GM12878 (cell line): ENCODE measurements at regions not wholly inside any gene's neighbourhood (a gene's known extent, or its start where the extent isn't known, plus 50 kb on each side); places are given as distances from the start of the nearest gene placed in this dataset.

ENCODE experiments used
- ATAC-seq: fragments of 200-7000 bp; cut with Tn5 transposase; 3 replicates; pipeline ENCODE4 v1.9.1; 2020; ENCODE audit warnings: mild to moderate bottlenecking, moderate library complexity
- BruUV-seq: library from RNA; stranded (reverse); fragments of 400-500 nt; replicated peaks from 2 replicates; lab custom pipeline; 2021; lab: Mats Ljungman, UMichigan
- CTCF ChIA-PET: fragments of 300-600 bp; sonication (Branson Sonifier 250); formaldehyde crosslinking; extraction: SDS; loops from one replicate; lab custom pipeline; 2021; ENCODE audit warnings: inconsistent platforms; lab: Yijun Ruan, JAX
- POLR2A ChIA-PET: fragments of 350-600 bp; formaldehyde crosslinking; extraction: SDS; loops from one replicate; lab custom pipeline; 2021; ENCODE audit warnings: inconsistent platforms; lab: Charles Lee
- RAD21 ChIA-PET: fragments of 300-600 bp; sonication (Branson Sonifier 250); formaldehyde crosslinking; loops from one replicate; lab custom pipeline; 2023; ENCODE audit warnings: antibody characterized with exemption; ENCODE audit not compliant: unreplicated experiment; lab: Charles Lee
- SMC1A ChIA-PET: fragments of 300-600 bp; sonication (Branson Sonifier 250); formaldehyde crosslinking; loops from one replicate; lab custom pipeline; 2023; ENCODE audit not compliant: unreplicated experiment, uncharacterized antibody; lab: Charles Lee
- DNase-seq: peaks from one replicate; pipeline ENCODE4 v3.0.0-alpha.2; 2011; ENCODE audit warnings: low read depth, low spot score
- FAIRE-seq: peaks from 3 replicates; lab custom pipeline; 2011; peaks lifted over from hg19 to GRCh38; lab: Jason Lieb, UNC
- H2AFZ ChIP-seq: 2 replicates; pipeline ENCODE4 v1.6.0; 2011; ENCODE audit warnings: low read depth, low read length, control low read depth; ENCODE audit not compliant: control insufficient read depth
- H3K27ac ChIP-seq: 2 replicates; pipeline ENCODE4 v1.5.1; 2011; ENCODE audit warnings: control low read depth; ENCODE audit not compliant: control insufficient read depth, insufficient read depth
- H3K27me3 ChIP-seq, 2 experiments: replicated peaks in 1 of 2; 2 replicates each; pipeline versions ENCODE4 v1.6.0 to v1.6.1; 2011; ENCODE audit warnings: low read length in 1 of 2; ENCODE audit not compliant: control insufficient read depth in 2 of 2, insufficient read depth in 2 of 2
- H3K36me3 ChIP-seq, 2 experiments: 2 replicates each; pipeline ENCODE4 v1.5.1; 2011; ENCODE audit warnings: low read length in 1 of 2; ENCODE audit not compliant: control insufficient read depth in 2 of 2, insufficient read depth in 2 of 2
- H3K4me1 ChIP-seq: 2 replicates; pipeline ENCODE4 v1.6.1; 2011; ENCODE audit warnings: mild to moderate bottlenecking, low read length, moderate library complexity, mixed read lengths; ENCODE audit not compliant: control insufficient read depth, insufficient read depth
- H3K4me2 ChIP-seq: 2 replicates; pipeline ENCODE4 v1.6.0; 2011; ENCODE audit warnings: control low read depth; ENCODE audit not compliant: control insufficient read depth, insufficient read depth
- H3K4me3 ChIP-seq: fragments of 200-600 bp; sonication (generic); 2 replicates; pipeline ENCODE4 v1.5.1; 2016
- H3K79me2 ChIP-seq: 2 replicates; pipeline ENCODE4 v1.6.0; 2011; ENCODE audit warnings: low read length; ENCODE audit not compliant: control insufficient read depth, insufficient read depth
- H3K9ac ChIP-seq: 2 replicates; pipeline ENCODE4 v1.8.0; 2011; ENCODE audit warnings: low read length, control low read depth, mixed read lengths; ENCODE audit not compliant: control insufficient read depth, insufficient read depth
- H3K9me3 ChIP-seq: replicated peaks from 3 replicates; pipeline ENCODE4 v1.5.1; 2011; ENCODE audit warnings: mild to moderate bottlenecking, low read length; ENCODE audit not compliant: control insufficient read depth, insufficient read depth
- H4K20me1 ChIP-seq: 2 replicates; pipeline ENCODE4 v1.6.0; 2011; ENCODE audit not compliant: control insufficient read depth, insufficient read depth
- CEBPZ ChIP-seq: fragments of 150-350 bp; IDR thresholded peaks from 2 replicates; pipeline ENCODE4 v1.6.1; 2016; ENCODE audit warnings: low read depth, low read length
- CHD2 ChIP-seq: IDR thresholded peaks from 2 replicates; pipeline ENCODE4 v1.6.1; 2011; ENCODE audit warnings: low read depth, low read length, improper control_type of control experiment, borderline replicate concordance
- E2F8 ChIP-seq: fragments of 450-650 bp; IDR thresholded peaks from 2 replicates; pipeline ENCODE4 v1.6.1; 2018; ENCODE audit warnings: mild to moderate bottlenecking, low read depth, moderate library complexity; ENCODE audit not compliant: partially characterized antibody
- GABPA ChIP-seq: IDR thresholded peaks from 2 replicates; pipeline ENCODE4 v1.6.1; 2014; ENCODE audit warnings: antibody characterized with exemption, low read depth, mild to moderate bottlenecking, inconsistent platforms
- MTA2 ChIP-seq: fragments of 450-650 bp; IDR thresholded peaks from 2 replicates; pipeline ENCODE4 v1.6.1; 2016; ENCODE audit warnings: low read depth, mild to moderate bottlenecking, moderate library complexity
- POU2F2 ChIP-seq: IDR thresholded peaks from 3 replicates; pipeline ENCODE4 v1.6.1; 2011; ENCODE audit warnings: low read depth, mild to moderate bottlenecking, low read length, borderline replicate concordance
- USF1 ChIP-seq: IDR thresholded peaks from 2 replicates; pipeline ENCODE4 v1.6.1; 2011; ENCODE audit warnings: borderline replicate concordance, low read depth, mild to moderate bottlenecking, moderate library complexity, mixed read lengths, low read length; ENCODE audit not compliant: insufficient read depth; ENCODE audit errors: extremely low read length
- WGBS: methylation state at CpG from one replicate; pipeline ENCODE4 v1.1.6; 2016; ENCODE audit warnings: low lambda C conversion rate; ENCODE audit not compliant: insufficient replicate concordance, insufficient coverage; ENCODE audit errors: missing lambda C conversion rate; 5-methylcytosine and 5-hydroxymethylcytosine counted together
- in situ Hi-C: fragments of 300-500 bp; cut with MboI; formaldehyde crosslinking; loops from 9 replicates; pipeline ENCODE4 v1.14.3; 2018; ENCODE audit warnings: mixed read lengths
- intact Hi-C: fragments of 100-400 bp; cut with micrococcal nuclease; formaldehyde crosslinking; loops from one replicate; pipeline ENCODE4 v1.14.2; 2022; ENCODE audit not compliant: unreplicated experiment

- no peaks in the 10 kb centered on the region for H3K36me3 ChIP-seq
- no TSS peak for BruUV-seq
- no peak overlapping the region for H3K9ac ChIP-seq
- no peaks in the 10 kb centered on the region for H3K27me3 ChIP-seq
- RAD21 ChIA-PET: no interaction called here
- no peak overlapping the region for H3K4me3 ChIP-seq
- H3K9me3 ChIP-seq: no peaks in the 10 kb centered on the region
- POLR2A ChIA-PET: no interaction called here
- H3K27ac ChIP-seq: no peak overlapping the region
- WGBS: 16% methylated on average over 4 of the region's 4 CpGs
- H3K4me1 ChIP-seq: no peaks in the 10 kb centered on the region
- in situ Hi-C loops (no loop called here), intact Hi-C loops (no loop called here)
- SMC1A ChIA-PET: interaction anchor here (1.1 kb wide), 1 partner anchor 11 kb away, joined by 3 read pairs; no protein-coding TSS in a partner anchor
- FAIRE-seq (no peak), ATAC-seq (no peak), DNase-seq (no peak)
- no peak overlapping the region for H2AFZ ChIP-seq
- no peaks in the 10 kb centered on the region for H4K20me1 ChIP-seq
- no peak overlapping the region for H3K4me2 ChIP-seq
- no peak for TF ChIP-seq USF1
- no peak for TF ChIP-seq POU2F2
- TF ChIP-seq MTA2: no peak
- no peak for TF ChIP-seq GABPA
- no peak for TF ChIP-seq CHD2
- CTCF ChIA-PET: no interaction called here
- H3K79me2 ChIP-seq: no peaks in the 10 kb centered on the region
Observed at GRCh38 chr10:20641605-20642004, 255.5 kb downstream of the NEBL start.

- DNase-seq: no peak
- no peak for TF ChIP-seq E2F8
- TF ChIP-seq CEBPZ: no peak
- Histone ChIP-seq H3K4me3 (no peak overlapping the region), H4K20me1 (no peaks in the 10 kb centered on the region), H3K36me3 (no peaks in the 10 kb centered on the region), H3K4me1 (no peaks in the 10 kb centered on the region), H2AFZ (no peak overlapping the region), H3K4me2 (no peak overlapping the region), H3K9ac (no peak overlapping the region), H3K27ac (no peak overlapping the region), H3K9me3 (no peaks in the 10 kb centered on the region), H3K79me2 (no peaks in the 10 kb centered on the region), H3K27me3 (no peaks in the 10 kb centered on the region)
- ChIA-PET CTCF (no interaction called here), SMC1A (no interaction called here), POLR2A (no interaction called here), RAD21 (no interaction called here)
- FAIRE-seq: no peak
- ATAC-seq: no peak
- in situ Hi-C loops: no loop called here
- BruUV-seq: no TSS peak
- intact Hi-C loops: no loop called here
Observed at GRCh38 chr10:20635570-20635969, 261.5 kb downstream of the NEBL start.
